Stimulated activated CD4-positive, alpha-beta T cell treated with anti-CD3 and anti-CD28 coated beads, Interleukin-15, amount 100 ng/mL, for 48 hours (primary cell): ENCODE measurements at regions not wholly inside any gene's neighbourhood (a gene's known extent, or its start where the extent isn't known, plus 50 kb on each side); places are given as distances from the start of the nearest gene placed in this dataset.

Experiments used
- DNase-seq, 2 donors: peaks; one replicate each; pipeline ENCODE4 v3.0.0-alpha.2; 2020; ENCODE audit warnings: low read depth in 2 of 2

- no peak for DNase-seq
Observed at GRCh38 chr14:98864211-98864610, 407.8 kb downstream of the BCL11B start.

GRCh38 chr14:98867146-98867545 is 404.9 kb downstream of the BCL11B start:
- no peak for DNase-seq

DNA sequence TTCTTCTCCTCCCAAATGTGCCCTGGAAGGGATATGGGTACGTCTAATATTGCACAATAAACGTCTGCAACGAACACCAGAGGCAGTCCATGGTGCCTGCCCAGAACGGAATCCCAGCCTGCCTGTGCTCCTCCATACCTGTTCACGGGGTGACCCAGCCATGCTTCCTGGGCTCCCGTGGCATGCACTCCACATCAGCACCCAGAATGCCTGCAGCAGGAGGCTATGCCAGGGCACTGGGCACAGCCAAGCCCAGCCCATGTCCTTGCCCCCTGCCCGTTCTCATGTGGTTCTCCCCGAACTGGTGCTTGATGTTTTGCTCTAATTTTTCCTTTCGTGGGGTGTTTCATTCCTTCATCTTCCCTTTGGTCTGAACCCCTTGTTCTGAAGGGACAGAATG is 404.3 kb downstream of the BCL11B start:
- no peak for DNase-seq

- DNase-seq, result no peak
Observed at GRCh38 chr14:98868866-98869265, 403.1 kb downstream of the BCL11B start.

GRCh38 chr14:98871796-98872195 is 400.2 kb downstream of the BCL11B start:
- no peak for DNase-seq

DNA sequence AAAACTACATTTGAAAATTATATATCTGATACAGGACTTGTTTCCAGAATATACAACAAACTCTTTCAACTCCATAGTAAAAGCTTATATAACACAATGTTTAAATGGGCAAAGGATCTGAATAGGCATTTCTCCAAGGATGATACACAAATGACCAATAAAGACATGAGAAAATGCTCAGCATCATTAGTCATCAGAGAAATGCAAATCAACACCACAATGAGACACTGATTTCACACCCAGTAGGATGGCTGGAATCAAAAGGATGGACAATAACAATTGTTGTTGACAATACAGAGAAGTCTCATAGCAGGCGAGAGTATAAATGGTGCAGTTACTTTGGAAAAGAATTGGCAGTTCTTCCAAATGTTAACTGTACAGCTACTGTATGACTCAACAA is 394.9 kb downstream of the BCL11B start:
- DNase-seq, result no peak

GRCh38 chr14:98878282-98878681 is 393.7 kb downstream of the BCL11B start:
- DNase-seq, result no peak

DNA sequence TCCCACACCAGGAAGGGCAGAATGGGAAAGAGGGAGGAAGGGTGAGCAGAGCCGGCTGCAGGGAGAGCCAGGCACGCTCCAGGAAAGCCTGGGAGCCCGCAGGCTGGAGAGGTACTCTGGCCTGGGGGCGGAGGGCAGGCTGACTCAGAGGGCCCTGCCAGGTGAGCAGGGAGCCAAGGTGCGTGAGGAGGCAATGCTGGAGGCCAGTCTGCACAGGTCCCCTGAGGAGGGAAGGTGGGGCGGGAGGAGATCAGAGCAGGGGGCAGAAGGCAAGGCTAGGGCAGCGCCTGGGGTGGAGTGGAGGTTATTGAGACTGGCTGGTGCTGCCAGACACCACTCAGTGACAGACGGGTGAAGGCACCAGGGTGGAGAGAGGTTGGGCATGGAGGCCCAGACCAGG is 385.0 kb downstream of the BCL11B start:
- DNase-seq, result no peak

DNA sequence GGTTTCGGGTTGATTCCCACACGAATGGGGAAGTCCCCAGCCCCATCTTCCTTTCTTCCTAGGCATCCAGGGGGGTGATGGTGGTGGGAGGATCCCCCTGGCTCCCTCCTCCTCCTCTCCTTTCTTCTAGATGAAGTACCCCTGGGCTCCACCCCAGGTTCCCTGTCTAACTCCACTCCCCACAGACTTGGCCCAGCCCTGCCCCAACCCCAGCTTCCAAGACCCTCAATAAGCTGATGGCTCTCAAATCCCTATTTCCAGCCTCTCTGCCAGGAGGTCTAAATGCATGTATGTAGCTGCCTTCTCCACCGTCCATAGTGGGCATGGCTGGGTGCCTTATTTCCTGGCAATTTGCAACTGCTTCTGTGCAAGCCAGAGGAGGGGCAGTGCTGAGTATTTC is 383.7 kb downstream of the BCL11B start:
- no peak for DNase-seq

DNA sequence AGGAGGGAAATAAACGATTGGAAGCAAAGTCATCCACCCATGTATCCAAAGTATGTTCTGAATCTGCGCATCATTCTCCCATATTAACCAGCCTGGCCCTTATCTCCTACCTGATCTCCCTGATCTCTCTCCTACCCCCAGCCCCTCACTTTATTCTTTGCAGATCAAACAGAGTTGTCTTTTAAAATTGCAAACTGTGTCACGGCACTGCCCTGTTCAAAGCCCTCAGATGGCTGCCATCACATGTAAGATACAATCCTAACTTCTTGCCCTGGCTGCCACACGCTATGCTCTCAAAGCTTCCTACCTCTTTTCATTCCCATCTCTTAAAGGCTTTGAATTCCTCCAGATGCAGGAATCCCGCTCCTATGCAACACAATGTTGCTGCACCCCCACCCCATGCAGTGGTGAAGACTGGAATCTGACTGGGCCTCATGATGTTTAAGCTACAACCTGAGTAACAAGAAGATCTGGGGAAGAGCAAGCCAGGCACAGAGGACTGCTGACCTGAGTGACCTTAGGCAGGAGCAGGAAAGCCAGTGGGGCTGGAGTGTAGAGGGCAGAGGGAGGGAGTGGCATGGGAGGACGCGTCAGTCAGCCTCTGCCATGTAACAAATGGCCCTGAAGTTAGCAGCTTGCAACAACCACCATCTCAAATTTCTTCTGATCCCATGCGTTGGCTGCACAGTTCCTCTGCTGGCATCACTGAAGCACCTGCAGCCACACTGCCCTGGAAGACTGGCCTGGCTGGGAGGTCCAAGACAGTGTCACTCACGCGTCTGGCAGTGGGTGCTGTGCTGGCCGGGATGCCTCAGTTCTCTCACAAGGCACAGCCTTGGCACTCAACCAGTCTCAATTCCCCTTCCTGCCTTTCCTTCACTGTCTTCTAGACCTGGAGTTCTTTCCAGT is 382.8 kb downstream of the BCL11B start:
- DNase-seq, result no peak

DNA sequence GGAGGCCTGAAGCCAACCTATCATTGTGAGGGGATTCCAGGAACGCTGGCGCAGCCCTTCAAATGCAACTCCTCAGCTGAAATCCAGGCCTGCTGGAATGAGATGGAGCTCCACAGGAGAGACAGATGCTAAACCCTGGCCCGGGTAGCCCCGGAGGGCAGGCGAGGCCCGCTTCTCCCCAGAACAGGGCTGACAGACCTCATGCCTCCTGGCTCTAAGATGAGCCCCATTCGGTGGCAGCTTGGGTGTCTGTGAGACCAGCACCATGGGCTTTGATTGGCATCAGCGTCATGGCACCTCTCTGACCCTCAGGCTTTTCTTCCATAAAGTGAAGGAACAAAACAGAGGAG is 382.2 kb downstream of the BCL11B start:
- DNase-seq, result no peak

GRCh38 chr14:98890556-98891340 is 381.2 kb downstream of the BCL11B start:
- no peak for DNase-seq

DNA sequence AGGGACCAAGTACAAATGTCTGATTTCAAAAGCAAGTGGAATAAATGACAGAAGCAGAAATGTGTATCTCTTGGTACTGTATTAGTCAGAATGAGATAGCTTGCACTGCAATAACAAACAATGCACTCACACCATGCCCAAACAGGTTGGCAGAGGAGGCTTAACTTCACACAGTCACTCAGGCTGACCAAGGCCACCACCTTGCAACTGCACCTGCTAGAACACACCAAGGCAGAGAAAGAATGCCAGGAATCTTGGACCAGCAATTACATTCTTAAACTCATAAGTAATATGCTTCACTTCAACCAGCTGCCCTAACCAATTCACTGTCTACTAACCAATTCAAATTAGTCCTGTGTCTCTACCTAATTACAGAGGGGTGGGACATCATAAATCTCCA is 378.3 kb downstream of the BCL11B start:
- no peak for DNase-seq

DNA sequence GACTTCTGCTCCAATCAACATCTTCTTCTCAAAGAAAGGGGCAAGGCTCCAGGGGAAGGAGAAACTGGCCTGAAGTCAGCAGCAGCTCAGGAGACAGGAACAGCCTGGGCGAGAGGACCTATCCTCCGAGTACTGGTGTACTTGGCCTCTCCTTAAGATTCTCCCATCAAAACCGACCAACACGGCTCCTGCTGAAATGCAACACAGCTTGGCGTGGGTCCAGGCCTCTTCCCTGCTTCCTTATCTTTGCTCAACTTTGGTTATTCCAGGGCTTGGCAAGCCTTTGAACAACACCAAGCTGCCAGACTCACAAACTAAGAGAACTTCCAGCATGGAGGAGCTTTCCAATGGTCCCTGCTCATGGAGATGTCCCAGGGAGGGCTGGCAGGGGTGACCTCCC is 377.4 kb downstream of the BCL11B start:
- no peak for DNase-seq

- DNase-seq, result no peak
Observed at GRCh38 chr14:98896449-98896848, 375.5 kb downstream of the BCL11B start.

DNA sequence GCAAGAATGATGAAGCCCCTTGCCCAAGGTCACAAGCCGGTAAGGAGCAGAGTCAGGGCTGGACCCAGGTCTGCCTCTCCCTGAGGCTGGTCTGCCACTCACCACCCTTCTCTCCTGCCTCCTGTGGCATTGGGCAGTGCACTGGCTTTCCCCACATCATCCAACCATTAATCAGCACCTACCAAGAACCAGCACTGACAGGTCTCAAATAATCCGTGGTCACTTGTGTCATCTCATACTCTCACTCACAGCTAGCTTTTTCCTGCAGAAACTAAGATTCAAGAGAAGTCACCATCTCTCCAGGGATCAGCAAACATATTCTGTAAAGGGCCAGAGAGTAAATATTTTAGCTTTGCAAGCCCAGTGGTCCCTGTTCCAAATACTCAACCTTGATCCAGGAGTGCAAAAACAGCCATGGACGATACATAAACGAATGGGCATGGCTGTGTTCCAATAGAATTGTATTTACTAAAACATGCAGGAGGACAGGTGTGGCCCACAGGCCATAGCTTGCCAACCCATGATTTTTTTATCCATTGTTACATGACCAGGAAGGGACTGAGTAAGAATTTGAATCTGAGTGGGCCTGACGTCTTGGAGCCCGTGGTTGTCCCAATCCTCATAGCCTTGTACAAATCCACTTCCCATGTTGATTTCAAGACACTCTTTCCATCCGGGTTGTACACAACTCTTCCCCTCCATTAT is 374.2 kb downstream of the BCL11B start:
- DNase-seq, result no peak

- no peak for DNase-seq
Observed at GRCh38 chr14:98899441-98899840, 372.6 kb downstream of the BCL11B start.

DNA sequence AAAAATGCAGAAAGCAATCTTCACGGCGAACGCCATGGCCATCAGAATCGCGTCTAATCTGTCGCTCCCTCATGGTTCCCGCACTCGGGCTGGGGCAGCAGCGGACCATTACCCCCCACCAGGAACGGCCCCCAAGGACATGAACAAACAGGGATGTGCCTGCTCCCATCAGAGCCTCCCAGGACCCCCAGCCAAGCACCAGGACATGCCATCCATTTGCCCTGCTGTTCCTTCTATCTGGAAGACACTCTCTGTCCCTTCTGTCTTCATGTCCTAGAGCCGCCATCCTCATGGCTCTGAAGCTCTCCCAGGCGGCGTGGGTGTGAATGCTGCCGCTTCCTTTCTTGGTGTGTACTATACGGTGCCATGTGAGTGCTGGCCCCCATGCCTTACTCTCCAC is 371.8 kb downstream of the BCL11B start:
- no peak for DNase-seq

- no peak for DNase-seq
Observed at GRCh38 chr14:98900798-98901197, 371.2 kb downstream of the BCL11B start.

DNA sequence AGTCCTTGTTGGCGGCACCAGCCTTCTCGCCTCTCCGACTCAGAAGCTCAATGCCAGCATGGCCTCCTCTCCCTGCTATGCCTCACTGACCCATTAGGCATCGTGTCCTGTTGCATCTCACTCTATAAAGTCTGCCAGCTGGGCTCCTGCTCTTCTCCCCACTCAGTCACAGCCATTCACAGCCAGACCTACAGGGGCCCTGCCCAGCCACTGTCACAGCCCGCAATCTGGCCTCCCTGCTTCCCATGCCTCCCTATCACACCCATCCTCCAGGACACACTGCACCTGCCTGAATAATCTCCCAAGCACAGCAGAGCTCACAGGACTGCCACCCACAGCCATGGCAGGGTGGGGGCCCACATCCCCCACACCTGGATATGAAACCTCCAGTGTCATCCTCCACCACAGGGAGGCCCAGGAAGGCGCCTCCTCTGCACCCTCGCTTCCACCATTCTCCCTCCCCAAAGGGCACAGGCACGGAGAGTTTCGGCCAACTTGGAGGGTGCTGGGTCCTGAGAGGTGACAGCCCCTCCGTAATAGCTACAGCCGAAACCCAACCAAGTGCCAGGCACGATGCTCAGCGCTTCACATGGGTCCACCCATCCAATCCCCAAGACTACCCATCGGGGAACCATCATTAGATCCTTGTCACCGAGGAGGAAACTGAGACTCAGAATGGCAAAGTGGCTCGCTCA is 370.3 kb downstream of the BCL11B start:
- DNase-seq, result no peak

- DNase-seq, result no peak
Observed at GRCh38 chr14:98903371-98903770, 368.6 kb downstream of the BCL11B start.

- DNase-seq, result no peak
Observed at GRCh38 chr14:98904677-98905076, 367.3 kb downstream of the BCL11B start.
